PC-9 (cell line): ENCODE measurements at regions not wholly inside any gene's neighbourhood (a gene's known extent, or its start where the extent isn't known, plus 50 kb on each side); places are given as distances from the start of the nearest gene placed in this dataset.

Experiments used
- BruUV-seq: library from RNA; stranded (reverse); fragments of 400-500 nt; replicated peaks from 2 replicates; lab custom pipeline; 2021; lab: Mats Ljungman, UMichigan
- CTCF ChIA-PET: fragments of 300-600 bp; sonication (Branson Sonifier 250); formaldehyde crosslinking; loops from one replicate; lab custom pipeline; 2022; ENCODE audit warnings: antibody characterized with exemption; lab: Charles Lee
- POLR2A ChIA-PET: fragments of 300-600 bp; sonication (Branson Sonifier 250); formaldehyde crosslinking; loops from one replicate; lab custom pipeline; 2022; ENCODE audit warnings: antibody characterized with exemption; ENCODE audit not compliant: unreplicated experiment; lab: Charles Lee
- DNase-seq, 2 experiments: peaks; one replicate each; pipeline versions ENCODE4 v3.0.0 to v3.0.0-alpha.2; 2015 to 2022; ENCODE audit warnings: mixed read lengths in 1 of 2
- H2AFZ ChIP-seq: fragments of 200-600 bp; sonication (generic); 2 replicates; pipeline ENCODE4 v1.8.1; 2017; ENCODE audit warnings: antibody characterized with exemption
- H3F3A ChIP-seq: fragments of 200-600 bp; sonication (generic); 2 replicates; pipeline ENCODE4 v1.8.1; 2017; ENCODE audit warnings: antibody characterized with exemption, mild to moderate bottlenecking, low read depth; ENCODE audit not compliant: insufficient read depth
- H3K27ac ChIP-seq: fragments of 200-600 bp; sonication (generic); 2 replicates; pipeline ENCODE4 v1.6.1; 2016; ENCODE audit warnings: mixed run types
- H3K27me3 ChIP-seq: fragments of 200-600 bp; sonication (generic); 2 replicates; pipeline ENCODE4 v1.6.1; 2016; ENCODE audit warnings: low read depth, mixed run types; ENCODE audit not compliant: insufficient read depth
- H3K36me3 ChIP-seq: fragments of 200-600 bp; sonication (generic); 2 replicates; pipeline ENCODE4 v1.6.1; 2016; ENCODE audit warnings: low read depth, mixed run types
- H3K4me1 ChIP-seq: fragments of 200-600 bp; sonication (generic); replicated peaks from 2 replicates; pipeline ENCODE4 v1.6.1; 2016; ENCODE audit warnings: mixed run types; ENCODE audit not compliant: insufficient read depth
- H3K4me2 ChIP-seq: fragments of 200-600 bp; sonication (generic); 2 replicates; pipeline ENCODE4 v1.6.1; 2017; ENCODE audit warnings: mixed run types
- H3K4me3 ChIP-seq: fragments of 200-600 bp; sonication (generic); 2 replicates; pipeline ENCODE4 v1.6.1; 2016; ENCODE audit warnings: mixed run types
- H3K79me2 ChIP-seq: fragments of 200-600 bp; sonication (generic); 2 replicates; pipeline ENCODE4 v1.6.1; 2017; ENCODE audit warnings: low read depth, mixed run types
- H3K9me2 ChIP-seq: fragments of 200-600 bp; sonication (generic); 2 replicates; pipeline ENCODE4 v1.8.1; 2017; ENCODE audit warnings: mild to moderate bottlenecking; ENCODE audit not compliant: insufficient read depth
- H3K9me3 ChIP-seq: fragments of 200-600 bp; sonication (generic); 2 replicates; pipeline ENCODE4 v1.8.1; 2016; ENCODE audit warnings: low read depth; ENCODE audit not compliant: insufficient read depth
- H4K20me1 ChIP-seq: fragments of 200-600 bp; sonication (generic); 2 replicates; pipeline ENCODE4 v1.8.1; 2017; ENCODE audit not compliant: insufficient read depth
- EZH2 ChIP-seq: fragments of 200-600 bp; sonication (generic); IDR thresholded peaks from 2 replicates; pipeline ENCODE4 v1.8.0; 2017; ENCODE audit warnings: antibody characterized with exemption, low read depth
- intact Hi-C: fragments of 100-400 bp; cut with micrococcal nuclease; formaldehyde crosslinking; loops from one replicate; pipeline ENCODE4 v1.10.0; 2022; ENCODE audit not compliant: unreplicated experiment
- TF ChIP-seq, protein P1 (sequence below): fragments of 200-600 bp; sonication (generic); conservative IDR thresholded peaks from 2 replicates; pipeline ENCODE4 v1.6.1; 2017; ENCODE audit warnings: mixed run types, antibody characterized with exemption, mild to moderate bottlenecking, moderate library complexity

DNA sequence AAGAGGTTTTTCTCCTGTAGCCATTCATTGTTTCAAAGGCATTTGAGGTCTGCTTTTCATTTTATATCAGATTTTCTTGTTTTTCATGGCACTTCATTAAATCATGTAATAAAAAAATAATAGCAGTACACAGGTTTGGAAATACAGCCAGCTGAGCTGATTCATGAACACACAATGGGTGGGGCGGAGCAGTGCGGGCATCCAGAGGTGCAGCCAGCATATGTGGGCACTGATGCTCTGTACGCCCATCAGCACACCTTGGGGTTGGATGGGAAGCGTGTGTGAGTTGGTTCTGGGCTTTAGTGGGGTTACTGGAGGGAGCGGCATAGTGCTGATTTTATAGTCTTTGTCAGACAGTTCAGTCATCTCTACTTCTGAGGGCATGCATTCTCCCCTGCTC lies 54.2 kb upstream of the IRX4 start:
- no peak for DNase-seq

GRCh38 chr5:1936413-1936812 lies 53.7 kb upstream of the IRX4 start:
- TF ChIP-seq EZH2 = no peak
- TF ChIP-seq, protein P1, sequence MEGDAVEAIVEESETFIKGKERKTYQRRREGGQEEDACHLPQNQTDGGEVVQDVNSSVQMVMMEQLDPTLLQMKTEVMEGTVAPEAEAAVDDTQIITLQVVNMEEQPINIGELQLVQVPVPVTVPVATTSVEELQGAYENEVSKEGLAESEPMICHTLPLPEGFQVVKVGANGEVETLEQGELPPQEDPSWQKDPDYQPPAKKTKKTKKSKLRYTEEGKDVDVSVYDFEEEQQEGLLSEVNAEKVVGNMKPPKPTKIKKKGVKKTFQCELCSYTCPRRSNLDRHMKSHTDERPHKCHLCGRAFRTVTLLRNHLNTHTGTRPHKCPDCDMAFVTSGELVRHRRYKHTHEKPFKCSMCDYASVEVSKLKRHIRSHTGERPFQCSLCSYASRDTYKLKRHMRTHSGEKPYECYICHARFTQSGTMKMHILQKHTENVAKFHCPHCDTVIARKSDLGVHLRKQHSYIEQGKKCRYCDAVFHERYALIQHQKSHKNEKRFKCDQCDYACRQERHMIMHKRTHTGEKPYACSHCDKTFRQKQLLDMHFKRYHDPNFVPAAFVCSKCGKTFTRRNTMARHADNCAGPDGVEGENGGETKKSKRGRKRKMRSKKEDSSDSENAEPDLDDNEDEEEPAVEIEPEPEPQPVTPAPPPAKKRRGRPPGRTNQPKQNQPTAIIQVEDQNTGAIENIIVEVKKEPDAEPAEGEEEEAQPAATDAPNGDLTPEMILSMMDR = no peak
- no peaks in the 10 kb centered on the region for H3F3A ChIP-seq
- H3K9me3 ChIP-seq = no peaks in the 10 kb centered on the region
- 0 out of 2 replicates have a peak overlapping the region, but pooled peaks have one; percentile 33 for H2AFZ ChIP-seq
- ChIA-PET CTCF (no interaction called here), POLR2A (no interaction called here)
- no peak overlapping the region for H3K4me3 ChIP-seq
- DNase-seq = peak; percentile 56 to 85
- peak overlapping the region; percentile 37 for H3K4me2 ChIP-seq
- H4K20me1 ChIP-seq = no peaks in the 10 kb centered on the region
- H3K79me2 ChIP-seq = no peaks in the 10 kb centered on the region
- H3K27ac ChIP-seq = no peak overlapping the region
- H3K36me3 ChIP-seq = no peaks in the 10 kb centered on the region
- no TSS peak for BruUV-seq
- H3K9me2 ChIP-seq = no peaks in the 10 kb centered on the region
- intact Hi-C loops = no loop called here
- peaks cover 14% of the 10 kb centered on the region for H3K4me1 ChIP-seq
- peaks cover 83% of the 10 kb centered on the region for H3K27me3 ChIP-seq

More for the DNA sequence above, 54.2 kb upstream of the IRX4 start:
- Histone ChIP-seq H3K4me2 (no peak overlapping the region), H3K9me2 (no peaks in the 10 kb centered on the region), H3K4me1 (peaks cover 14% of the 10 kb centered on the region), H3K9me3 (no peaks in the 10 kb centered on the region), H3K4me3 (no peak overlapping the region), H4K20me1 (no peaks in the 10 kb centered on the region), H3K79me2 (no peaks in the 10 kb centered on the region), H3K36me3 (no peaks in the 10 kb centered on the region), H3K27me3 (peaks cover 82% of the 10 kb centered on the region), H3K27ac (no peak overlapping the region), H3F3A (no peaks in the 10 kb centered on the region), H2AFZ (no peak overlapping the region)
- TF ChIP-seq, protein P1 = no peak
- TF ChIP-seq EZH2 = no peak
- intact Hi-C loops = no loop called here
- CTCF ChIA-PET = no interaction called here
- POLR2A ChIA-PET = no interaction called here
- BruUV-seq = no TSS peak

DNA sequence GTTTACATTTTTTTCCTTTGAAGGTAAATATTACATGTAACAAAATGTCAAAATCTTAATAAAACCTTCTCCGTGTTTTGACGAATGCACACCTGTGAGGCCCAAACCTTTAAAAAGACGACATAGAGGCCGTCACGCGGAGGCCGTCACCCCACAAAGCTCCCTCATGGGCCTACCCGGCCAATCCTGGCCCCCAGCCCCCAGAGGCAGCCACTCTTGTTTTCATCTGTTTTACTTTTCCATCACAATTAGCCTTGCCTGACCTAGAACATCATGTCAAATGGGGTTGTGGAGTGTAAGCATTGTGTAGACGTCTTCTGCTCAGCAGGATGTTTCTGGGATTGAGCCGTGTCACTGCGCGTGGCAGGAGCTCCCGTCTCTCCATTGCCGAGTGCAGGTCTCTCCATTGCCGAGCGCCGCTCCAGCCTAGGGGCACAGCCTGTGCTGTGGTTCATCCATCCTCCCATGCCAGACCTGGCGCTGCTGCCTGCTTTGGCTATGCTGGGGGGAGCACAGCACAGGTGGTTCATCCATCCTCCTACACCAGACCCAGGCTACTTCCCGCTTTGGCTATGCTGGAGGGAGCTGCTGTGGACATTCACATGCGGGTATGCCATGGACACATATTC lies 52.2 kb upstream of the IRX4 start:
- Histone ChIP-seq H3K9me2 (no peaks in the 10 kb centered on the region), H3K4me2 (no peak overlapping the region), H4K20me1 (no peaks in the 10 kb centered on the region), H3F3A (peaks cover 4% of the 10 kb centered on the region), H3K4me1 (peaks cover 14% of the 10 kb centered on the region), H3K27me3 (peaks cover 79% of the 10 kb centered on the region), H2AFZ (no peak overlapping the region), H3K9me3 (peaks cover 2% of the 10 kb centered on the region; the same call in 1 of the 2 replicates), H3K4me3 (no peak overlapping the region), H3K79me2 (no peaks in the 10 kb centered on the region), H3K27ac (no peak overlapping the region), H3K36me3 (no peaks in the 10 kb centered on the region)
- intact Hi-C loops = no loop called here
- TF ChIP-seq, protein P1 = no peak
- TF ChIP-seq EZH2 = no peak
- POLR2A ChIA-PET = no interaction called here
- CTCF ChIA-PET = no interaction called here
- DNase-seq = no peak
- BruUV-seq = no TSS peak
